DND-41 (cell line): ENCODE measurements at regions not wholly inside any gene's neighbourhood (a gene's known extent, or its start where the extent isn't known, plus 50 kb on each side); places are given as distances from the start of the nearest gene placed in this dataset.

ENCODE experiments used
- CTCF ChIP-seq: IDR thresholded peaks from 2 replicates; pipeline ENCODE4 v1.5.1; 2012; ENCODE audit warnings: borderline replicate concordance, low read length, moderate library complexity, mild to moderate bottlenecking; ENCODE audit not compliant: poor library complexity, severe bottlenecking; ENCODE audit errors: extremely low read depth
- EZH2 ChIP-seq: IDR thresholded peaks from 3 replicates; pipeline ENCODE4 v1.6.1; 2012; ENCODE audit warnings: borderline replicate concordance, low read depth, mild to moderate bottlenecking, moderate library complexity, low read length, inconsistent platforms; ENCODE audit not compliant: severe bottlenecking

GRCh38 chr21:38089763-38090046, 167.1 kb upstream of the KCNJ15 start:
- TF ChIP-seq CTCF (no peak), EZH2 (no peak)
